ENCODE measurements at regions not wholly inside any gene's neighbourhood (a gene's known extent, or its start where the extent isn't known, plus 50 kb on each side); places are given as distances from the start of the nearest gene placed in this dataset.
"Not testable (repeated sequence)": the region's sequence is repeated elsewhere in the genome, so short reads cannot be mapped to it uniquely, and the experiment has no call there.

DNA sequence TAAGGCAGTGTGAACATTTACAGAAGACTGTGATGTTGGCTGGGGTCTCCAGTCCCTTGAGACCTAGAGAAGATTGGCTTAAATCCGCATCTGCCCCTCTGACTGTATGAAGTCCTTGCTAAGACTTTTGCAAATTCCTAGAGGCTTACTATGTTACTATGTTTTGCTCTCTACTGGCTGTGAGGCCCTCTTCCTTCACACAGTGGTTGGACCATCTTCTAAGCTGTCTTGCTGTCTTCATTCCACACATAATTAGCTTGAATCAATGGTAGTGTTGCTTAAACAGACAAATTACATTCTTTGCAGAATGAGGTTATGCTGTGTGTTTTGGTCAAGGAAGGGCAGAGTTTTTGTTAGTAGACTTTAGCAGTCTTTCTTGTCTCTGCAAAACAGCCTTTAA is 658.0 kb downstream of the TYW1 start:
- DNase-seq (ENCODE audit: low read depth, low spot score) = no peak
- H3K27ac ChIP-seq = no peak overlapping the region

DNA sequence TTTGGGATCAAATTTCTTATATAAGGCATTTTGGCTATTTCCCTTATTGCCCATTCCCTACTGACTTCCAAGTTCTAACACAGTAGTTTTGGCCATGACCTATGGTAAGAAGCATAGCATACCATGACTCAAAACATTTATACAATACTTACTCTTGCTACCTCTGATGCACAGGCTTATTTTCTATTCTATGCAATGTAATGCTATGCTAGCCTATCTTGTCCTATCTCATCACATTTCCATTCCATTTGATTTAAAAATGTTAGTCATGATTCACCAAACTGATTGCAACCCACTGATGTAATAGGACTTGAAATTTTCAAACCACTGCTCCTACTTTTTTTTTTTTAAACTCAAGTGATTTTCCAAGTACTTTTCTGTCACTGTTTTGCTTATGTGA is 658.5 kb downstream of the TYW1 start:
- no peak for DNase-seq (ENCODE audit: low read depth, low spot score)
- H3K27ac ChIP-seq = no peak overlapping the region

GRCh38 chr7:67659091-67659490 is 662.5 kb downstream of the TYW1 start:
- H3K27ac ChIP-seq = no peak overlapping the region
- no peak for DNase-seq (ENCODE audit: low read depth, low spot score)

DNA sequence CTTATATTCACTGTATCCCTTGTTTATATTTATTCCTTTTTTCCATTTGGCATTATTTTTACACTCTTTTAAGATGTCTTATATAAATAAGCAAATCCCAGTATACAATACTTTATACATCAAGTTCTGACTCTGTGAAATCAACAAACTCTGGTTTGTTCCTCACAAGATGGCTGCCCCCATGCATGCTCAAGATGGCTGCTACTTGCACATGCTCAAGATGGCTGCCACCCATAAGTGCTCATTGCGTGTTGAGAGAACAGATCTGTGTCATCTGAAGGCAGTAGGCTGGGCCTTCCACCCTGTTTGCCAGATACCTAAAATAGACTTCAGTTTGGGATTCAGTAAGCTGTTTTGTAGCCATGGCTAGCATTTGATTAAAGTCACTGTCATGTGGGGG is 666.2 kb downstream of the TYW1 start:
- DNase-seq (ENCODE audit: low read depth, low spot score) = no peak
- H3K27ac ChIP-seq = no peak overlapping the region

DNA sequence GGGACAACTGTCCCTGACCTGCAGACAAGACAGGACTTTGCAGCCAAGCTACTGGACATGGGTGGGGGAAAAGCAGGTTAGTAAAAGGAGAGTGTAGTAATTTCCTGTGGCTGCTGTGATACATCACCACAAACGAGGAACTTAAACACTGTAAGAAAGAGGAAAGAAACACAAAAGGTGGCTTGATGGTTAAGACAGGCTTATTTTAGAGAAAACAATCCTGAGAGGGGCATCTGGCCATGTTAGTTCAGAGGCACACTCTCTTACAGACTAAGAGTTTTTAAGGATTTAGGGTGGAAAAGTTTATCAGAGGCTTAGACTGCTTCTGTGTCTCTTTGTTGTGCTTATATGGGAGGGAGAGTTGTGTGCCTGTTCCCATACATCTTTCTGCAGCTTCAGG is 667.0 kb downstream of the TYW1 start:
- DNase-seq (ENCODE audit: low read depth, low spot score) = no peak
- H3K27ac ChIP-seq = no peak overlapping the region

GRCh38 chr7:67666359-67666758 is 669.7 kb downstream of the TYW1 start:
- not testable (repeated sequence) for H3K27ac ChIP-seq; DNase-seq (ENCODE audit: low read depth, low spot score)

DNA sequence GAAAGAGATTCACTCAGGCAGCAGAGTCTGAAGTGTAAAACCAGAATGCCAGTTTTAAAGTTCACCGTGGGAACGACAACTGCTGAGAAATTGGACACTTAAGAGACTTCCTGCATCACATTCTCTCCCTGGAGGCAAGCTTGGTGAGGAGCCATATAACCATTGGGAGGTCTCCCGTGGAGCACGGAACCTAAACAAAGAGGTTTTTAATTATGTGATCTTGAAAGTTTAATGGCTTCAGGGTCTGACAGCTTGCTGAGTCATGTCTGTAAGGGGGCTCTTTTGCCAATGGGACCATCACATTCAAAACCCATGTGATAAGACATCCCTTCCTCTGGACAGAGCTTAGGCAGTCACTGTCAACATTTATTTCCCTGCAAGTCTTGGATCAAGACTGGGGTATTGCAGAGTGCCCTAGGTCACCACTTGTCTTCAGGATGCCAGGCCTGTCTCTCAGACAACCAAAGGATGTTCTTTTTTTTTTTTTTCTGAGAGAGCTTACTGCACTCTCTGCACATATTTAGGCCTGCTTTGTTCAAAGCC is 674.4 kb downstream of the TYW1 start:
- DNase-seq (ENCODE audit: low read depth, low spot score) = no peak
- H3K27ac ChIP-seq = no peak overlapping the region

- no peak for DNase-seq (ENCODE audit: low read depth, low spot score)
- no peak overlapping the region for H3K27ac ChIP-seq
These were observed 677.2 kb downstream of the TYW1 start for GRCh38 chr7:67673861-67674260.

DNA sequence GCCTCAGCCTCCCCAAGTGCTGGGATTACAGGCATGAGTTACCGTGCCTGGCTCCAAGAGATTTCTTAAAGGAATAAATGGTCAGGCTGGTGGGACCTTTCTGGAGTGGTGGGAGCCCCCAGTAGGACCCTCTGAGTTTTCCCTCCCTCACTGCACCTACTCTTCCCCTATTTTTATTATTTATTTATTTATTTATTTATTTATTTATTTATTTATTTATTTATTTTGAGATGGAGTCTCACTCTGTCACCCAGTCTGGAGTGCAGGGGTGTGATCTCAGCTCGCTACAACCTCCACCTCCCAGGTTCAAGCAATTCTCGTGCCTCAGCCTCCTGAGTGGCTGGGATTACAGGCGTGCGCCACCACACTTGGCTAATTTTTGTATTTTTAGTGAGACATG is 678.2 kb downstream of the TYW1 start:
- not testable (repeated sequence) for DNase-seq (ENCODE audit: low read depth, low spot score); H3K27ac ChIP-seq

DNA sequence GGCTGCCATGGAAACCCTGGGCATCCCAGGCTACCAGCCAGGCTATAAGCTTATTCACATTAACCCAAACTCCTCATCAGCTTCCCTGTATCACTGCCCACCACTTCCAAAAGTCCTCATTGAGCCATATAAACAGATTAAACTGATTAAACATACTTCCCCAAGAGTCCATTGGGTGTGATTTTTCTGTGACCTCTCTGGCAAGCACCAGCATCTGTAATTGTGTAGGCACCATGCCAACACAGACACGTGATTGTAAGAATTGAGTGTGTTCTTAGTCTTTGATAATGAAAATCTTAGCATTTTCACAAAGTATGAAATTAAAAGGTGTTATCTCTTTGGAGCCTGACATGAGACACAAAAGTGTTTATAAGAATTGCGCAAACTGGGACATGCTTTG is 679.3 kb downstream of the TYW1 start:
- DNase-seq (ENCODE audit: low read depth, low spot score) = no peak
- H3K27ac ChIP-seq = no peak overlapping the region

- no peak overlapping the region for H3K27ac ChIP-seq
- no peak for DNase-seq (ENCODE audit: low read depth, low spot score)
These were observed 681.8 kb downstream of the TYW1 start for GRCh38 chr7:67678419-67678818.

DNA sequence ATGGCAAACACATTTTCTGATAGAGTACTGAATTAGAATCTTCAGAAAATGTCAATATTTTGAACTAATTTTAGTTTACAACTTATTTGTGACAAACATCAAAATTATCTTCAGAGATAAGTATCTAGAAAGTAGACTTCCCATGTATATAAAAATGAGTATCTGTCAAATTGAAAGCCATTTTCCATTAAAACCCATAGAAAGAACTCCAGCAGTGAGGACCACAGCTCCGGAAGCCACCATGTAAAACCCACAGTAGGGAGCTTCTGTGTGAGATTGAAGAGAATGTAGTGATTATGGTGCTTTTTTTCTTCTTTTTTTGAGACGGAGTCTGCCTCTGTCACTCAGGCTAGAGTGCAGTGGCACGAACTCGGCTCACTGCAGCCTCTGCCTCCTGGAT is 687.0 kb downstream of the TYW1 start:
- H3K27ac ChIP-seq = no peak overlapping the region
- DNase-seq (ENCODE audit: low read depth, low spot score) = no peak

- H3K27ac ChIP-seq = no peak overlapping the region
- DNase-seq (ENCODE audit: low read depth, low spot score) = no peak
These were observed 694.1 kb downstream of the TYW1 start for GRCh38 chr7:67690700-67691099.

- DNase-seq (ENCODE audit: low read depth, low spot score) = no peak
These were observed 695.8 kb downstream of the TYW1 start for GRCh38 chr7:67692425-67692824.

DNA sequence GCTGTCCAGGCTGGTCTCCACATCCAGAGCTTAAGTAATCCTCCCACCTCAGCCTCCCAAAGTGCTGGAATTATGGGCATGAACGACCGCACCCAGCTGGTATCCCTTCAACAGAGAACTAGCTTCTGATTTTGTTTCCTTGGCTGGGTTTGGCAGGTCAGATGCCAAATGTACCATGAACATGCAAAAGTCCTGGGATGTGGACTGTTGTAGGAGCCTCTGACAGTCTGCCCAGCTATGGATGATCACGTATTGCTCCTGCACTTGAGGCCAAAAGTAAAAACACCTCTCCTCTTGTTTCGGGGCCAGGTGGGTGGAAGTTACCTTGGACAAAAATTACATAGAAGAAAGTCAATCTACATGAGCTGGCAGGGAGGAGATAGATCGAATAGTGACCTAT is 699.5 kb downstream of the TYW1 start:
- DNase-seq (ENCODE audit: low read depth, low spot score) = no peak
- no peak overlapping the region for H3K27ac ChIP-seq

More at GRCh38 chr7:67692425-67692824, 695.8 kb downstream of the TYW1 start:
- H3K27ac ChIP-seq = no peak overlapping the region

- H3K27ac ChIP-seq = no peak overlapping the region
- DNase-seq (ENCODE audit: low read depth, low spot score) = no peak
These were observed 700.2 kb downstream of the TYW1 start for GRCh38 chr7:67696878-67697277.

- H3K27ac ChIP-seq = no peak overlapping the region
- DNase-seq (ENCODE audit: low read depth, low spot score) = no peak
These were observed 701.7 kb downstream of the TYW1 start for GRCh38 chr7:67698354-67698753.

DNA sequence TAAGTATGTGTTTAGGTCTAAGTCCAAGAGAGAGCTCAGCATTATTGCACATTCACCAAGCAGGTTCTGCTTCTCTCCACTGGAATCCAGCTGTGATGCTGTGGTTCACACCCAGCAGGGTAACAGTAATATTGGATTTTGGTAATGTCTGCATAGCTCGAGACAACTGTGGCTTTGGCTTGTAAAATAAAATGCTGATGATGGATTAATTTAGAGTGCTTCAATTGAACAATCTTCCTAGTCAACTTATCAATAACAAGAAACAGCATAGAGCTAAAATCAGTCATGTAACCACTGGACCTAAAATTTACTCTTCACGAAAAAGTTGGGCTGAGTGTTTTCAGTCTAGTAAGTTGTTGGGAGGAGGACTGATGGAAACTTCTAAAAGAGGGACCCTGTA is 709.2 kb downstream of the TYW1 start:
- DNase-seq (ENCODE audit: low read depth, low spot score) = no peak
- no peak overlapping the region for H3K27ac ChIP-seq

- DNase-seq (ENCODE audit: low read depth, low spot score) = no peak
- no peak overlapping the region for H3K27ac ChIP-seq
These were observed 715.1 kb downstream of the TYW1 start for GRCh38 chr7:67711706-67712105.

- H3K27ac ChIP-seq = no peak overlapping the region
- no peak for DNase-seq (ENCODE audit: low read depth, low spot score)
These were observed 716.9 kb downstream of the TYW1 start for GRCh38 chr7:67713451-67714056.

DNA sequence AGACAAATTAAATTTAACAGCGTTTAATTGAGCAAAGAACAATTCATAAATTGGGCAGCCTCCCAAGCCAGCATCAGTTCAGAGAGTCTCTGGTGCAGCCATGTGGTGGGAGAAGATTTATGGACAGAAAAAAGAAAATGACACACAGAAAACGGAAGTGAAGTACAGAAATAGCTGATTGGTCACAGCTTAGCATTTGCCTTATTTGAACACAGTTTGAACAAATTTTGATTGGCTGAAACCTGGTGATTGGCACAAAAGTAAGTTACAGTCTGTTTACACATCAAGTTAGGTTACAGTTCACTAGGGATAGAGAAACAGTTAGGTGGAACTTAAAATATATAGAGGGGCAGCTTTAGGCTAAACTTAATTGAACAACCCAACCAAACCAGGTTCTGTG is 720.1 kb downstream of the TYW1 start:
- H3K27ac ChIP-seq = no peak overlapping the region
- DNase-seq (ENCODE audit: low read depth, low spot score) = no peak

- no peak for DNase-seq (ENCODE audit: low read depth, low spot score)
- no peak overlapping the region for H3K27ac ChIP-seq
These were observed 727.0 kb downstream of the TYW1 start for GRCh38 chr7:67723591-67723990.

- no peak for DNase-seq (ENCODE audit: low read depth, low spot score)
- no peak overlapping the region for H3K27ac ChIP-seq
These were observed 727.8 kb downstream of the TYW1 start for GRCh38 chr7:67724435-67724834.

All from epithelial cell of prostate (primary cell).